Dedifferentiated amniotic fluid mesenchymal stem cell (primary cell): ENCODE measurements at regions not wholly inside any gene's neighbourhood (a gene's known extent, or its start where the extent isn't known, plus 50 kb on each side); places are given as distances from the start of the nearest gene placed in this dataset.

ENCODE experiments used
- DNase-seq: peaks from one replicate; pipeline ENCODE4 v3.0.0-alpha.2; 2016; ENCODE audit errors: extremely low spot score

GRCh38 chr5:143761663-143762062 lies 50.3 kb upstream of the HMHB1 start:
- no peak for DNase-seq

GRCh38 chr5:143760755-143761154 lies 51.2 kb upstream of the HMHB1 start:
- no peak for DNase-seq

- no peak for DNase-seq
Observed at GRCh38 chr5:143760131-143760505, 51.8 kb upstream of the HMHB1 start.

- DNase-seq: peak; percentile 39
Observed at GRCh38 chr5:143759396-143760130, 52.4 kb upstream of the HMHB1 start.

- peak; percentile 82 for DNase-seq
Observed at GRCh38 chr5:143758750-143759149, 53.2 kb upstream of the HMHB1 start.

- DNase-seq: no peak
Observed at GRCh38 chr5:143758015-143758414, 53.9 kb upstream of the HMHB1 start.

- peak; percentile 75 for DNase-seq
Observed at GRCh38 chr5:143757116-143757515, 54.8 kb upstream of the HMHB1 start.

GRCh38 chr5:143755966-143756365 lies 56.0 kb upstream of the HMHB1 start:
- DNase-seq: no peak

GRCh38 chr5:143752165-143752850 lies 59.7 kb upstream of the HMHB1 start:
- DNase-seq: no peak

- no peak for DNase-seq
Observed at GRCh38 chr5:143751342-143751741, 60.6 kb upstream of the HMHB1 start.

GRCh38 chr5:143749581-143750205 lies 62.3 kb upstream of the HMHB1 start:
- no peak for DNase-seq

GRCh38 chr5:143748516-143748915 lies 63.4 kb upstream of the HMHB1 start:
- DNase-seq: no peak

GRCh38 chr5:143742951-143743350 lies 69.0 kb upstream of the HMHB1 start:
- DNase-seq: no peak

GRCh38 chr5:143741421-143741820 lies 70.5 kb upstream of the HMHB1 start:
- no peak for DNase-seq

GRCh38 chr5:143740956-143741355 lies 71.0 kb upstream of the HMHB1 start:
- no peak for DNase-seq

GRCh38 chr5:143739746-143740145 lies 72.2 kb upstream of the HMHB1 start:
- DNase-seq: no peak

- no peak for DNase-seq
Observed at GRCh38 chr5:143738417-143739401, 73.3 kb upstream of the HMHB1 start.

GRCh38 chr5:143737062-143737461 lies 74.9 kb upstream of the HMHB1 start:
- DNase-seq: no peak

GRCh38 chr5:143734456-143734780 lies 77.5 kb upstream of the HMHB1 start:
- DNase-seq: no peak

- no peak for DNase-seq
Observed at GRCh38 chr5:143733665-143734455, 78.1 kb upstream of the HMHB1 start.

GRCh38 chr5:143732402-143732801 lies 79.6 kb upstream of the HMHB1 start:
- DNase-seq: no peak
